ENCODE measurements at regions not wholly inside any gene's neighbourhood (a gene's known extent, or its start where the extent isn't known, plus 50 kb on each side); places are given as distances from the start of the nearest gene placed in this dataset.

- TF ChIP-seq ETS1 (IDR thresholded peaks at IDR 0.05) (no peak), NANOG (IDR thresholded peaks at IDR 0.05; ENCODE audit: borderline replicate concordance) (no peak), CTCF (conservative IDR thresholded peaks at IDR 0.05; ENCODE audit: low read depth in 2 of 2) (no peak)
These were observed 73.9 kb downstream of the ADRA2A start (continued) for GRCh38 chr10:111150691-111151090.

GRCh38 chr10:111151595-111152307 is 74.9 kb downstream of the ADRA2A start:
- DNase-seq (ENCODE audit: low spot score) (no peak), ATAC-seq (no peak)
- H3K9me3 Mint-ChIP-seq: no peaks in the 10 kb centered on the region
- no peaks in the 10 kb centered on the region; the same call in 2 of the 3 replicates for H3K36me3 Mint-ChIP-seq (ENCODE audit: low read depth)
- H3K36me3 ChIP-seq (ENCODE audit: insufficient read depth): no peaks in the 10 kb centered on the region
- H2AFZ ChIP-seq: no peak overlapping the region
- H3K27me3 ChIP-seq (ENCODE audit: insufficient read depth): no peaks in the 10 kb centered on the region
- H3K4me3 ChIP-seq: no peak overlapping the region
- H3K27me3 Mint-ChIP-seq (ENCODE audit: insufficient read depth, low read depth, poor library complexity): no peaks in the 10 kb centered on the region
- TF ChIP-seq ZNF331 (CRISPR knock-in tag; IDR thresholded peaks at IDR 0.05; ENCODE audit: low read depth): no peak
- TF ChIP-seq CTCF (conservative IDR thresholded peaks at IDR 0.05; ENCODE audit: low read depth in 2 of 2): no peak
- H3K4me3 Mint-ChIP-seq: no peak overlapping the region
- H3K4me1 ChIP-seq (ENCODE audit: insufficient read depth): no peaks in the 10 kb centered on the region; the same call in 1 of the 2 replicates
- H3K27ac Mint-ChIP-seq: no peak overlapping the region
- peaks cover 9% of the 10 kb centered on the region; the same call in 1 of the 2 replicates for H3K9me2 ChIP-seq (ENCODE audit: insufficient read depth)
- H3K4me2 ChIP-seq: no peak overlapping the region
- no peaks in the 10 kb centered on the region for H3F3A ChIP-seq (replicated peaks; ENCODE audit: low read depth)
- H4K20me1 ChIP-seq (replicated peaks; ENCODE audit: insufficient read depth): no peaks in the 10 kb centered on the region
- no peaks in the 10 kb centered on the region for H3K79me2 ChIP-seq (replicated peaks; ENCODE audit: insufficient read depth)
- peaks cover 32% of the 10 kb centered on the region for H3K4me1 Mint-ChIP-seq
- no peak overlapping the region for H3K27ac ChIP-seq (ENCODE audit: low read depth)

GRCh38 chr10:111156754-111157153 is 79.9 kb downstream of the ADRA2A start:
- H3K4me1 Mint-ChIP-seq: peaks cover 9% of the 10 kb centered on the region
- Histone ChIP-seq H3K4me3 (no peak overlapping the region), H3K9me2 (ENCODE audit: insufficient read depth) (peaks cover 8% of the 10 kb centered on the region; the same call in 1 of the 2 replicates), H3K79me2 (replicated peaks; ENCODE audit: insufficient read depth) (no peaks in the 10 kb centered on the region), H3F3A (replicated peaks; ENCODE audit: low read depth) (no peaks in the 10 kb centered on the region), H3K27me3 (ENCODE audit: insufficient read depth) (no peaks in the 10 kb centered on the region), H3K36me3 (ENCODE audit: insufficient read depth) (no peaks in the 10 kb centered on the region), H3K4me2 (no peak overlapping the region), H2AFZ (no peak overlapping the region; the same call in 1 of the 2 replicates), H3K27ac (ENCODE audit: low read depth) (no peak overlapping the region), H4K20me1 (replicated peaks; ENCODE audit: insufficient read depth) (no peaks in the 10 kb centered on the region), H3K4me1 (ENCODE audit: insufficient read depth) (no peaks in the 10 kb centered on the region)
- no peak overlapping the region for H3K27ac Mint-ChIP-seq
- H3K27me3 Mint-ChIP-seq (ENCODE audit: insufficient read depth, low read depth, poor library complexity): no peaks in the 10 kb centered on the region
- DNase-seq (ENCODE audit: low spot score) (no peak), ATAC-seq (no peak)
- H3K9me3 Mint-ChIP-seq: peaks cover 3% of the 10 kb centered on the region; the same call in 2 of the 3 replicates
- no peaks in the 10 kb centered on the region for H3K36me3 Mint-ChIP-seq (ENCODE audit: low read depth)
- no peak overlapping the region for H3K4me3 Mint-ChIP-seq
- TF ChIP-seq POLR2AphosphoS5 (IDR thresholded peaks at IDR 0.05; ENCODE audit: low read depth) (no peak), ZNF462 (CRISPR knock-in tag; IDR thresholded peaks at IDR 0.05) (no peak)
